Activated CD4-positive, alpha-beta T cell treated with anti-CD3 and anti-CD28 coated beads for 24 hours (primary cell): ENCODE measurements at regions not wholly inside any gene's neighbourhood (a gene's known extent, or its start where the extent isn't known, plus 50 kb on each side); places are given as distances from the start of the nearest gene placed in this dataset.

Source experiments
- DNase-seq, 2 donors: peaks; one replicate each; pipeline ENCODE4 v3.0.0-alpha.2; 2020; ENCODE audit warnings: low read depth in 2 of 2

DNA sequence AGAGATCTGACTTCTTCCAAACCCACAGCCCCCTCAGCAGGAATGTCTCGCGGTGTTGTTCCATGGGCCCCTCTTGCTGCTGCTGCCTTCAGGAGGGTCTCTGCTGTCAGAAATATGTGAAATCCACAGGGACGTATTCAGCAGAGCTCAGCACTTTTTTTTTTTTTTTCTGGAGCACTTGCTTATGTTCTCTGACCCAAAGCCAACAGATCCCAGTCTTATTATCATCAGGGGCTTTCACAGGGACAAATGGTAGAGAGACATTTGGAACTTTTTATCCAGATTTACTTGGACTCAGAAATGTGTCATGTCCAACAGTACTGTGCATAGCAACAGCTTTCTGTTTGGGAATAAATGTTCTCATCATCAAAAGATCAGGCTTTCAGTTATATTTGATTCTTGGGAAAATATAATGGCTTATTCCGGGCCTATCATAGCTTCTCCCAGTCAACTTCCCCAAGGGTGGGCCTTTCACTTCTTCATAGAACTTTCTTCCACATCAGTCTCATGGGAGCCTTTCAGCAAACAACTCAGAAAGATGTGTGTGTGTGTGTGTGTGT, 332.7 kb downstream of the ZNF536 start:
- DNase-seq: no peak

DNA sequence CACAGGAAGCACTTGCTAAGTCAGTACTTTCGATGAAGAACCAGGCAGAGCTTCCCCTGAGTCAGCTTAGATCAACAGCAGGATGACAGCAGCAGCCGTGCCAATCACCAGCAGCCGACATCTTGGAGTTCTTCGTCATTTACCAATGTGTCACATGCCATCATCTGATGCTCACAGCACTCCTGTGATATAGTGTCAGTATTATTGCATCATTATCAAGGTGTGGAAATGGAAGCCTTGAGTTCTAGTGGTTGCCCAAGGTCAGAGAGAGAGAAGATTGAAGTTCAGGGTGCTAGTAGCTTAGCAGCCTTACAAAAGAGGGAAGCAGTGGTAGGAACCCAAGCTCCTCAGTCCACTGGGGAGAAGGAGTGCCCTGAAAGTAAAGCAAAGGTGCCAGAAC, 331.5 kb downstream of the ZNF536 start:
- no peak for DNase-seq

DNA sequence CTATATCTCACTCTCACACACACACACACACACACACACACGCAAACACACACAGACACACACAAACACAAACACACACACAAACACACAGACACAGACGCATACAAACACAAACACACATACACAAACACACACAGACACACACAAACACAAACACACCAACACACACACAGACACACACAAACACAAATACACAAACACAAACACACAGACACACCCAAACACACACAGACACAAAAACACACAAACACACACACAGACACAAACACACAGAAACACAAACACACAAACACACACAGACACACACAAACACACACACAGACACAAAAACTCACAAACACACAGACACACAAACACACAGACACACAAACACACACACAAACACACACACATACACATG, 329.0 kb downstream of the ZNF536 start:
- no peak for DNase-seq

DNA sequence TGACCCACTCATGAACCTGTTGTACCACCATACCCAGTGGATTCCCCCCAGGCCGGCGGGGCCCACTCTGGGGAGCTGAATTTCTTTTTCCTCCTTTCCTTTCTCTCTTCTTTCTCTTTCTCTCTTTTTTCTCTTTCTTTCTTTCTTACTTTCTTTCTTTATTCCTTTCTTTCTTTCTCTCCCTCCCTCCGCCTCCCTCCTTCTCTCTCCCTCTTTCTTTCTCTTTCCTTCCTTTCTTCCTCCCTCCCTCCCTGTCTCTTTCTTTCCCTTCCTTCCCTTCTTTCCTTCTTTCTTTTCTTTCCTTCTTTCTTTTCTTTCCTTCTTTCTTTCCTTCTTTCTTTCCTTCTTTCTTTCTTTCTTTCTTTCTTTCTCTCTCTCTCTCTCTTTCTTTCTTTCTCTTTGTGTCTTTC, 327.7 kb downstream of the ZNF536 start:
- DNase-seq: no peak

DNA sequence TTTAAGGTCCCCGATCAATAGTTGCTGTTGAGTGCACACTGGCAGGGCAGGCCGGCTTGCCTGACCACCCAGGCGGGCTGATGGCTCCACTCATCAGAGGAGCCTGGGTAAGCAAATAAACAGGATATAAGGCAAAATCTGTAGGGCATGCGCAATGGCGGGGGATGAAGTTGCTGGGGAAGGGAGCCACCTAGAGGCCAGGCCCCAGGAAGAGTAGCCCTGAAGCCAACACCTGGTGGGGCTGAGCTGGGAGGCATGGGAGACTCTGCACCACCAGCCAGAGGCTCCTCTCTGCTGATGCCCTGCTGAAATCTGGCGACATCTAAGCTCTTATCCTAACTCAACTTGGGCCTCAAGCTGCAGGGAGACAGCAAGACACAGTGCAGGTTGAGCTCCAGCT, 324.3 kb downstream of the ZNF536 start:
- DNase-seq: no peak

DNA sequence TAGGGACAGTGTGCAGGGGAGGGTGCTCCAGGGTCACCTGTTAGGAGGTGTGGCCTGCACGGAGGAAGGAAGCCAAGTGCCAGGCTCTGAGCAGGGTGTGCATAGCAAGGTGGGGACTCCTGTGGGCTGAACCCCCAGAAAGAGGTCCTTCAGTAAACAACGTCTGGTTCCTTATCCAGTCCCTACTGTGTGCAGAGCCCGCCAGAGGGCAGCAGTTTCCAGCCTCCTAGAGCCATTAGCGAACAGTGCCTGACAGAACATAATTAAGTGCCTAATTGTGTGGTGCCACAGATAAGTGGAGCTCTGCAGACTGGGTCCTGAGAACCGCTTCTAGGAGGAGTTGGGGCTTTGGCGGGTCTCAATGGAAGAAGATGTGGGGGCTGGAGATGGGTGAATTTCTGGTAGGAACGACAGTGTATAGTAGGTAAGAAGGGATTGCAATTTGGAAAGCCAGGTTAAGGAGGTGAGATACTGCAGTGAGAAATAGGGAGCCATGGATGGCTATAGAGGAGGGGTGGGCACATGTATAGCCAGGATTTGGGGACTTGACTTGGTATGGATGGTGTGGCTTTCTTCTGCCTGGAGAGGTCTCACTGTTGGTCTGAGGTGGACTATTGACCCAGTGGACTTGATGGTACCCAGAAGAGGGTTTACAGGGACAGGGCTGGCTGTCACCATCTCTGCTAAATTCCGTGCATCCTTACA, 323.1 kb downstream of the ZNF536 start:
- DNase-seq: no peak

DNA sequence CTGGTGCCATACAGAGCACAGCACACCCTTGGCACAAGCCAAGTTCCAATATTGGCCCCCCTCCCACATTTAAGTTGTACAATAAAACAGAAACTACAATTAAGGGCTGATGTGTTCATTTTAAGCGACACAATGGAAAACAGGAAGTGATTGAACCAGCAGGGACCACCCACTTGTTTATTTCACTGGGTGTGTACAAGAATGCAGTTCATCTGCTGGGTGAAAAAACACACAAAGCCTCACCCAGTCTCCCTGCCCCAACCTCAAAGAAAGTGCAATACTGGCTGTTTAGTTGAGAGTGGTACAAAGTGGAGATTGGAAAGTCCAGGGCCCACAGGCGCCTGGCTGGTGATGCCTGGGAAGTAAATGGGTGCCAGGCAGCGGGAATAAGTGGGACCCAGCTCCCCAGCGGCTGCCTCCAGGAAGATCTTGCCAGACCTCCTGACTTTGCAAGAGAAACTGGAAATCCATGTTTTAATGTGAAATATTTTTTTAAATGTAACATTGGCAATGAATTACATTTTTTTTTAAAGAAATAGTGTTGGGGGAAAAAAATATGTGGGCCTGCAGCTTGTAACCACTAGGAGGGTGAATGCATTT, 322.1 kb downstream of the ZNF536 start:
- no peak for DNase-seq

DNA sequence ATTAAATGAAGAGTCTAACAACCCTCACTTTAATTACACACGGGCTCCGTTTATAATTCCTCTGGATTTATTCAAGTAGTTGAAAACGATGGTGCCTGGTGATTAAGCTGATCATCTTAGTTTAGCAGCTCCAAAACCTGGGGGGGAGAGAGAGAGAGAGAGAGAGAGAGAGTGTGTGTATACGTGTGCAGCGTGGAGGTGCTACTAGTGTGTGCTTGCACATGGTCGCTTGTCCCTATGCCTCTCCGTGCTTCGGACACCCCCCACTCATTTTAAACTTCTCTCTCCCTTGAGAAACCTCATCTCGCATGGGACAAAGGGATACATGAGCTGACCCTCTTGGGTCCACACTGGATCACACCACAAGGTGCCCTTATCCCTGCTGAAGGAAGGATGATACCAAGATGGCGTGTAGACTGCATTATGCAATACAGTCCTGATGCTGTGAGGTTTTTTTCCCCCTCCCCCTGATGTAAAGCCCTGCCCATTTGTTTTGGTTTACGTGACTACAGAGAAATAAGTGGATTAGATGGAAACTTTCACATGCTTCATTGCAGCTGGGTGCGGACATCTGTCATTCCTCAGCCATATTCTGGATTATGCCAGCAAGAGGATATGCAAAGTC, 320.8 kb downstream of the ZNF536 start:
- no peak for DNase-seq

DNA sequence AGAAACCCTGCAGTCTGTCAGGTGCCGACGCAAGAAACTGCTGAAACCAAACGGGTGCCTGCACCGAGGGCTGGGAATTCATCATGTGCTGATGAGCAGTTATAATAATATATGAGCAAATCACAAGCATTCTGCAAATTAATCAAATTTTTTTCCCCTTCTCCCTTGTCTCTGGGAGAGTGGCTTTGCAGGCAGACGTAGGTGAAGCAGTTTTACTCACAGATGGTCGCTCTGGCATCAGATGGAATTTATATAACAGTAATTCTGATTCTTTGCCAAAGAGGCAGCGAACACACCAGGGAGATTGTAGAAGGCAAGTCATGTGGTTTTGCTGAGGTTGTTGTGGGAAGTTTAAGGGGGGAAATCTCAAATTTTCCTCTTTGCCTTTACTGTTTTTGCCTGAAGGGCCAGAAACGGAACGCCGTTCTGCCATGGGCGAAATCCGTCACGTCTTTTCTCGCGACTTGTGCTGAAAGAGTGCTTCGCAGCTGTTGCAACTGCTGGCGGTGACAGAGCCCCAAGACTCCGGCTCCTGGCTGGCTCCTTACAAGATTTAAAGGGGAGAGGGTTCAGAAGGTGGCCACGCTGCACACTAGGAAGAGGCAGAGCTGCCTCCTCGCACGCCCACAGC, 320.1 kb downstream of the ZNF536 start:
- no peak for DNase-seq

DNA sequence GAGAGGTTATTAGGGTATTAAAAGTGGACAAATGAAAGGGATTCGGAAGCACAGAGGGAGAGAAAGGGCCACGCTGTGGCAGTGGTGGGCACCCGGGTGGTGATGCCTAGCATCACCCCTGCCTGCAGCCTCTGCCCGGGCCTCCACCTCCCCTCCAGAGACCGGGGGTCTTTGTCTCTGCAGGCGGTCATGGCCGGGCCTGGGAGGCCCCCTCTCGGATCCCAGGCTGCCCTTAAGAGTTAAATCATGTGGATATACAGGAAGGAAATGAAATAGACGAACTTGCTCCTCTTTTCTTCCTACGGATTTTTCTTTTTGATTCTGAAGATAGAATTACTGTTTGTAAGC, 319.6 kb downstream of the ZNF536 start:
- no peak for DNase-seq

DNA sequence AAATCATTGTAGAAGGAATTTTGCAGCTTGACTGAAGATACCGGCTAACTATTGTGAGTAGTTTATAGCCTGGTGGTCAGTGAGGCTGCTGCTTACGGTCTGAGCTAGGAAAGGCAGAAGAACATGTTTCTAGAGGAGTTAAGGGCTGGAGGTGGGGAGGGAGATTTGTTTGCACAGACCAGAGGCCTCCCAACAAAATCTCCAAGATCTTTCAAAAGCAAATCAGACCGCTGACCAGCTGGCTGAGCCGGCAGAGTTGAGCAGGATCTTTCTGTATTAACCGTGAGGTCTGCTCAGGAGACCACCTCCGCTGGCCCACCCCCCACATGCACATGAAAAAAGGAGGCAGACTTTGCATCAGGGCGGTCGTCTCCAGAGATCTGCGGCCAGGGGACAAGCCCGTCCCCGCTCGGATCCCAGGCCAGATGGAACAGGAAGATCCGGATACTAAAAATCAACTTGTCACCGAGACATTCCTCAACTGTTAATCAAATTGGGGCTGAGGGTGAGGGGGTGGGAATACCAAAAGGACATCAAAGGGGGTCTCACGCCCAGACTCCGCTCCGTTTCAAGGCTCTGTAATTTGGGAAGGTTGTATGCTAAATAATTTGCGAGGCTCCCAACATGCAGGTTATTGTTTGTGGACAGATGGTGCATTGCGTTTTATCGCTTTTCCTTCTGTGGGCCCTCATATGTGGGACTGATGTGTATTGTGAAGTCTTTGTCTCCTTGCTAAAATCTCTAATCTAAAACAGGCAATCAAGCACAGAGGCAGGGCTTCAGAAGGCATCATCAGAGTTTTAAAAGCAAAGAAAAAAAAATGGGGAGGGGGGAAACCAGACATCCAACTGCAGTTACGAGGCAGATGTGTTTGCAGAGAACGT, 319.0 kb downstream of the ZNF536 start:
- DNase-seq: no peak

DNA sequence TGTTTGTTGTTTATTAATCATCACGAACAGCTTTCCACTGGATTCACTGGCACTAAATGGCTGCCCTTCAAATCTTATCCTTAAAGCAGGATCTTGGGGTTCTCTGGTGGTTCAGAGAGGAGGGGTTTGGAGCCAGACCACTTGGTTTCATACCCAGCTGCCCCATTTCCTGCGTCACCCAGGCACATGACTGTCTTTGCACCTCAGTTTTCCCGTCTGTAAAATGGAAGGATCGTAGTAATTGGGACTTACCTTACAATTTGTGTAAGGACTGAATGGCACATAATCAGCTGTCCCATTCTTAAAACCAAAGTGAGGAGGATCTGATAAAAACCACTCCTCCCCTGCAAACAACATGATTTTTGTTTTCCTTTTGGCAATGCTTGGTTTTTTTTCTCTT, 318.3 kb downstream of the ZNF536 start:
- DNase-seq: no peak

DNA sequence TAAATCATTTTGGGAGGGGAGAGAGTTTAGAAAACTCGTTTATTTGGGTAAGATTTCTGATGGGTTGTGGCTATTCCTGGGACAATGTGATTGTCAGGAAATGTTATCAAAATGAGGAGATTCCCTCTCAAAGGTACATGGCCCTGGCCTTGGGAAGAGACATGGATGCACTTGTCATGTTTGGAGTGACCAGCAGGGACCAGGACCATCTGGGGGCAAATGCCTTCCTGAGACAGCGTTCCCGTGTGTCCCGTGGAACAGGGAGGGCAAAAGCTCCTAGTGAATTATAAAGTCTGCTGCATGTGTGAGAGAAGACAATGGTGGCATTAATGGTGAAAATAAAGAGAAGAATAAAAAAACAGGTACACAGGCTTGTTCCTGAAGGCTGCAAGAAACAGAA, 317.3 kb downstream of the ZNF536 start:
- no peak for DNase-seq

DNA sequence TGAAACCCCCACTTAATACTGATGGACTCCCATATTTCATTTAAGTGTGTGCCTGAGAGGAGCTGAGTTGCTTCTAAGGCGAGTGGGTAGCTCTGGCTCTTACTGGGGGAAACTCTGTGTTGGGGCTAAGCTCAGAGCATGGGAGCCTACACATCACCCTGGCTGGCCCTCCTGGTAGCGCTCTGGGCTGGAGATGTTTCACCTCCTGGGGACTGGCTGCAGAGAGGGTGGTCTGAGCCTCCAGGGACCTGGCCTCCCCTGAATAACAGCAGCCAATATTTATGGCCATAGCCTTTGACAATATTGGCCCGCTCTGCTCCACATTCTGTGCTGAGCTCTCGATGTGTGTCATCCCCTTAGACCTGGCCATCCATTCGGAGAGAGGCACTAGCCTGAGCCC, 316.5 kb downstream of the ZNF536 start:
- no peak for DNase-seq

DNA sequence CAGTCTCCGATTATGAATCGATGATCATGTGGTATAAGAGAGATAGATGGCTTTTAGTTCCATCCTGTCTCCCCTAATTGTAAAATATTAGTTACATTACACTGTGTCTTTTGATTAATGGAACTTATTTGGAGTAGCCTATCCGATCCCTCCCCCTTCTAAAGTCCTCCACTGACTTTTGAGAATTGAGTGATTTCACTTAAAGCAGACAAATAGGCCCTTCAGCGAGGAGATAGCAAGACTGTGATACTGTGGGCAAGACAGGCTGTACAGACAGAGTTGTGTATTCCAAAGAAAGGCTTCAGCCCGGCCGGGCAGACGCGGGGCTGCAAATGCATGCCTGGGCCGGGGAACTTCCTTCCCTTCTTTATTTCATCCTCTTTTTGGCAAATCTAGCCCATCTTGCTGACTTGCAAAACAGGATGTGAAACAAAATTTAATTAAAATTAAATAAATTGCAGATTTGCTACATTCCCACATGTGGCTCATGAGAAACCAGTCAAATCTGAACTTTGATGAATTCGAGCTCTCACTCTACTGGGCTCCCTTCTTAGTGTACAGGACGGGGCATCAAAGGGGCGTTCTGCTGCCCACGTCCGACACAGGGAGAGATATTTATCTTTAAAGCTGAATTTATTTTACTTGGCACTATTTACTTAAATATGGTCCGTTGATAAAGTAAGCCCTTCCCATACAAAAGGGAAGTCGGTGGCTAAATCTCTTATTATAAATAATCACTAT, 314.8 kb downstream of the ZNF536 start:
- no peak for DNase-seq

DNA sequence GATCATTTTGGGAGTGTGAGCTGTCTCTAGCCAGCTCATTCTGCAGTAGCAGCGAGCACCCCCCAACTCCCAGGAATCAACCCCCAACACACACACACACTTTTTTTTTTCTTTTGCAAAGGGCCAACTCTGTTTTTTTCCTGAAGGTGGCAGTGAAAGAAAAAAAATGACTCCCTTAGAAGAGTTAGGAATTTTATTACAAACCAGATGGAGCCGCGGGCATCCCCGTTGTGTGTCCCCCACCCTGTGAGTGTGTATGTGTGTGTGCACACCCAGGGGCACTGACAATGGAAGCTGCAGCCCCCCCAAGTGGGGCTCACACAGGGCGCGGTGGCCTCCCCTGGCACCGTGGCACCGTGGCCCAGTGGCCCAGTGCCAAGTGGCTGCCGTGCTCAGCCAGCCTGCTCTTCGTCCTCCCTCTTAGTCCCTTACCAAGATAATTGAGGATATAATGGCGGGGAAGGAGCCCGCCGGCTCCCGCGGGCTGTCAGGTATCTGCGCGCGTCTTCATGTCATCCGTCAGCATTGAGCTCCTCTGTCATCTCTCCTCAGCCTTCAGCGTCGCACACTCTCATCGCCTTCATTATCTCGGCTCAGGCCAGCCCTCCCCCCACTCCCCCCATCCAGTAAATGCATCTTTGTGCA, 314.1 kb downstream of the ZNF536 start:
- no peak for DNase-seq

DNA sequence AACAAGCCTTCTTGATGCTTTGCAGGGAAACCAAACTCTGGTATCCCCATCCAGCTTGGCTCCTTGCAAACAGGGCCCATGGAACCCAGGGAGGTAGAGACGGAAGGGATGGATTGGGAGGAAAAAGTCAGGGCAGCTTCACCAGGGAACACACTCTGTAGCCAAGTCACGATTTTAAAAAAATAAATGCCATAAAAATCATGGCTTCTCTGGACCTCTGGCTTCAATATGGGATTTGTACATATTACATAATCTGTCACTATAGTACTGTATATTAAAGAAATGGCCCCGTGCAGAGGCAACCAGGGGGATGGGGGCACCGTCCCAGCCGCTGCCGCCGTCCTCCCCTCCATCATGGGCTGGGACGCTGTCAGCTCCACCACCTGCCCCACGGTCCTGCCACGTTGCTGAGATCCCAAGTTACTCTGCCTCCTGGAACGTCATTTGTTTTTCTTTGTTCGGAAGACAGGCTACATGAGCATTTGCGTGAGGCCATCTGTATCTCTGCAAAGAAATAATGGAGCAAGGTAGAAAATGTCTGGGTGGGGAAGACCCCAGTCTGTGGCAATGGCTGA, 313.3 kb downstream of the ZNF536 start:
- no peak for DNase-seq

DNA sequence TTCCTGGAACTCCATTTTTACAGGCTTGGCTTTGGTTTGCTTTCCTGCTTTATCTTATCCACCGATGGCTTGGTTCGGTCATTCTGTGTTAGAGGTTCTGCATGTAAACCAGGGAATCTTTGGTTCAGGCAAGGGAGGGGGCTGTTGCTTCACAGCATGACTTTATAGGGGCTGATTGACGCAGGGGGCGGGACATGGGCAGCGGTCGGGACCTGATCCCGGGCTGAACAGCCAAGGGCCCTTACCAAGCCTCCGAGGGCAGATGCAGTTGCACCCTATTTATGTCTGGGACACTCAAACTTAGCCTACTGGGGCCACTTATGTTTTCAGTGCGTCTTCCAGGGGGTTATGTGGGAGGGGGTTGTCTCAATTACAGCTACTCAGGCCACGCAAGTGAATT, 312.4 kb downstream of the ZNF536 start:
- DNase-seq: no peak

DNA sequence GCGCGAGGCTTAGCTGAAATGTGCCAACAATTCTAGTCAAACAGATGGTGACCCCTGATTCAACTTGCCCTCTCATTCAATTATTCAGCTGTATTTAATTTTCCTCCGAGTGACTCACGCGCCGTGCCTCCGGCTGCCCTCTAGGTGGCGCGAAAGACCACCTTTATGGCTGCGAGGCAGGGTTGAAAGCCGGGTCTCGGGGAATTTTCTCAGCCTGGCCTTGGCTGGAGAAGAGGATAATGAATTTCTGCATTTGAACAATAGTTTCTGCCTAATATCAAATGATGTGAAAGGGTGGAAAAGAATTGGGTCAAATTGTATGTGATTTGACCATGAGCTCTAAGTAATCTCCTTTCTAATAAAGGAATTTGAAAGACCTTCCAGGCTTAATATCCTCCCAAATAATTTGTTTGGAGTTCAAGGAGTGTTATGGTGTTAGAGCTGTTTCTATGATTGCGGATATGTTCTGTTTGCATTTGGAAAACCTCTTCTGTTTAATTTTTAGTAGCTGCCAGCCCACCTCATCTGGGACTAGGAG, 310.9 kb downstream of the ZNF536 start:
- peak; percentile 30 to 44 for DNase-seq
